ENCODE measurements at regions not wholly inside any gene's neighbourhood (a gene's known extent, or its start where the extent isn't known, plus 50 kb on each side); places are given as distances from the start of the nearest gene placed in this dataset.
"Not testable (repeated sequence)": the region's sequence is repeated elsewhere in the genome, so short reads cannot be mapped to it uniquely, and the experiment has no call there.

GRCh38 chr4:181897935-181898334 lies 345.3 kb upstream of the TENM3 start:
- no TSS peak for BruUV-seq (replicated peaks)
- intact Hi-C loops (cut with micrococcal nuclease; ENCODE audit: unreplicated experiment), result no loop called here
- CTCF ChIA-PET, result no interaction called here
- no peak overlapping the region for H3K4me3 ChIP-seq (ENCODE audit: low read depth, low read length, poor library complexity, severe bottlenecking)
- H3K36me3 ChIP-seq (ENCODE audit: insufficient read depth, low read length, poor library complexity, severe bottlenecking), result no peaks in the 10 kb centered on the region
- TF ChIP-seq EZH2 (IDR thresholded peaks at IDR 0.05; ENCODE audit: borderline replicate concordance, low read depth, low read length, poor library complexity, severe bottlenecking), result no peak
- no peak for TF ChIP-seq CTCF (conservative IDR thresholded peaks at IDR 0.05; ENCODE audit: low read depth, low read length)
- peak; percentile 4 for DNase-seq (ENCODE audit: low spot score)
- peaks cover 6% of the 10 kb centered on the region for H3K27me3 ChIP-seq (replicated peaks; ENCODE audit: insufficient read depth, low read depth, low read length, poor library complexity)
- no peak overlapping the region for H3K27ac ChIP-seq (ENCODE audit: low read depth, low read length, poor library complexity, severe bottlenecking)
- H3K4me1 ChIP-seq (ENCODE audit: insufficient read depth, low read length, poor library complexity, severe bottlenecking), result no peaks in the 10 kb centered on the region
- H3K9me3 ChIP-seq (ENCODE audit: low read depth, low read length, poor library complexity, severe bottlenecking), result no peaks in the 10 kb centered on the region
- POLR2A ChIA-PET (ENCODE audit: low non-redundant PET), result no interaction called here

- POLR2A ChIA-PET (ENCODE audit: low non-redundant PET); CTCF ChIA-PET; BruUV-seq (replicated peaks): not testable (repeated sequence)
Observed at GRCh38 chr4:181902404-181902803, 340.8 kb upstream of the TENM3 start.

GRCh38 chr4:181905708-181906107 lies 337.5 kb upstream of the TENM3 start:
- intact Hi-C loops (cut with micrococcal nuclease; ENCODE audit: unreplicated experiment), result no loop called here
- POLR2A ChIA-PET (ENCODE audit: low non-redundant PET), result no interaction called here
- CTCF ChIA-PET, result no interaction called here
- Histone ChIP-seq H3K4me3 (ENCODE audit: low read depth, low read length, poor library complexity, severe bottlenecking) (no peak overlapping the region), H3K27me3 (replicated peaks; ENCODE audit: insufficient read depth, low read depth, low read length, poor library complexity) (no peaks in the 10 kb centered on the region), H3K36me3 (ENCODE audit: insufficient read depth, low read length, poor library complexity, severe bottlenecking) (no peaks in the 10 kb centered on the region), H3K27ac (ENCODE audit: low read depth, low read length, poor library complexity, severe bottlenecking) (no peak overlapping the region), H3K4me1 (ENCODE audit: insufficient read depth, low read length, poor library complexity, severe bottlenecking) (no peaks in the 10 kb centered on the region), H3K9me3 (ENCODE audit: low read depth, low read length, poor library complexity, severe bottlenecking) (no peaks in the 10 kb centered on the region)
- DNase-seq (ENCODE audit: low spot score), result no peak
- no TSS peak for BruUV-seq (replicated peaks)
- TF ChIP-seq CTCF (conservative IDR thresholded peaks at IDR 0.05; ENCODE audit: low read depth, low read length), result no peak
- no peak for TF ChIP-seq EZH2 (IDR thresholded peaks at IDR 0.05; ENCODE audit: borderline replicate concordance, low read depth, low read length, poor library complexity, severe bottlenecking)

More at GRCh38 chr4:181902404-181902803, 340.8 kb upstream of the TENM3 start:
- H3K9me3 ChIP-seq (ENCODE audit: low read depth, low read length, poor library complexity, severe bottlenecking); H3K27ac ChIP-seq (ENCODE audit: low read depth, low read length, poor library complexity, severe bottlenecking); DNase-seq (ENCODE audit: low spot score); H3K4me1 ChIP-seq (ENCODE audit: insufficient read depth, low read length, poor library complexity, severe bottlenecking); intact Hi-C loops (cut with micrococcal nuclease; ENCODE audit: unreplicated experiment); H3K36me3 ChIP-seq (ENCODE audit: insufficient read depth, low read length, poor library complexity, severe bottlenecking); H3K4me3 ChIP-seq (ENCODE audit: low read depth, low read length, poor library complexity, severe bottlenecking); H3K27me3 ChIP-seq (replicated peaks; ENCODE audit: insufficient read depth, low read depth, low read length, poor library complexity): not testable (repeated sequence)

GRCh38 chr4:181908168-181908567 lies 335.0 kb upstream of the TENM3 start:
- ChIA-PET POLR2A (ENCODE audit: low non-redundant PET) (no interaction called here), CTCF (no interaction called here)
- BruUV-seq (replicated peaks), result no TSS peak
- Histone ChIP-seq H3K36me3 (ENCODE audit: insufficient read depth, low read length, poor library complexity, severe bottlenecking) (no peaks in the 10 kb centered on the region), H3K27me3 (replicated peaks; ENCODE audit: insufficient read depth, low read depth, low read length, poor library complexity) (no peaks in the 10 kb centered on the region), H3K4me3 (ENCODE audit: low read depth, low read length, poor library complexity, severe bottlenecking) (no peak overlapping the region), H3K9me3 (ENCODE audit: low read depth, low read length, poor library complexity, severe bottlenecking) (no peaks in the 10 kb centered on the region), H3K4me1 (ENCODE audit: insufficient read depth, low read length, poor library complexity, severe bottlenecking) (no peaks in the 10 kb centered on the region), H3K27ac (ENCODE audit: low read depth, low read length, poor library complexity, severe bottlenecking) (no peak overlapping the region)
- intact Hi-C loops (cut with micrococcal nuclease; ENCODE audit: unreplicated experiment), result no loop called here
- no peak for TF ChIP-seq EZH2 (IDR thresholded peaks at IDR 0.05; ENCODE audit: borderline replicate concordance, low read depth, low read length, poor library complexity, severe bottlenecking)
- no peak for TF ChIP-seq CTCF (conservative IDR thresholded peaks at IDR 0.05; ENCODE audit: low read depth, low read length)
- DNase-seq (ENCODE audit: low spot score), result no peak
